A549 (cell line): ENCODE measurements at regions not wholly inside any gene's neighbourhood (a gene's known extent, or its start where the extent isn't known, plus 50 kb on each side); places are given as distances from the start of the nearest gene placed in this dataset.
A peak's percentile ranks its signal among the peaks of the same experiment; 100 is the strongest.

Experiments
- ATAC-seq, 2 experiments: fragments of 200-7000 bp in 1 of 2; fragments of >200 bp in 1 of 2; cut with Nextera tagmentation in 1 of 2; cut with Tn5 transposase in 1 of 2; 3 replicates each; pipeline versions ENCODE4 v1.8.0 to v1.9.1; 2018 to 2020; ENCODE audit warnings: mild to moderate bottlenecking in 1 of 2, moderate library complexity in 1 of 2
- CTCF ChIA-PET: fragments of 300-600 bp; sonication (Branson Sonifier 250); formaldehyde crosslinking; extraction: SDS; loops from one replicate; lab custom pipeline; 2021; ENCODE audit warnings: antibody characterized with exemption, inconsistent platforms; lab: Yijun Ruan, JAX
- POLR2A ChIA-PET: fragments of 350-600 bp; formaldehyde crosslinking; extraction: SDS; loops from one replicate; lab custom pipeline; 2021; ENCODE audit warnings: antibody characterized with exemption, inconsistent platforms; lab: Yijun Ruan, JAX
- DNase-seq, 2 experiments: peaks; one replicate each; pipeline versions ENCODE4 v3.0.0 to v3.0.0-alpha.2; 2011 to 2016; ENCODE audit warnings: low read depth in 1 of 2, low spot score in 1 of 2
- FAIRE-seq: peaks from 2 replicates; lab custom pipeline; 2011; peaks lifted over from hg19 to GRCh38; lab: Jason Lieb, UNC
- H3K27ac ChIP-seq, 2 experiments: fragments of >200 bp; sonication (Bioruptor Twin); formaldehyde crosslinking; 3 replicates each; pipeline ENCODE4 v1.5.1; 2016 to 2017
- H3K4me1 ChIP-seq: fragments of >200 bp; sonication (Bioruptor Twin); formaldehyde crosslinking; 3 replicates; pipeline ENCODE4 v1.6.1; 2016
- H3K4me2 ChIP-seq: fragments of >200 bp; sonication (Bioruptor Twin); formaldehyde crosslinking; 3 replicates; pipeline ENCODE4 v1.6.1; 2016
- H3K4me3 ChIP-seq: fragments of >200 bp; sonication (Bioruptor Twin); formaldehyde crosslinking; 3 replicates; pipeline ENCODE4 v1.5.1; 2016
- H3K9me3 ChIP-seq: fragments of >200 bp; sonication (Bioruptor Twin); formaldehyde crosslinking; 3 replicates; pipeline ENCODE4 v1.6.1; 2016
- BHLHE40 ChIP-seq: IDR thresholded peaks from 2 replicates; pipeline ENCODE4 v1.6.1; 2012; ENCODE audit warnings: low read depth, low read length, inconsistent platforms
- CBX2 ChIP-seq: fragments of 200-600 bp; sonication (generic); IDR thresholded peaks from 2 replicates; pipeline ENCODE4 v1.6.1; 2016; ENCODE audit warnings: low read depth, mild to moderate bottlenecking, borderline replicate concordance
- CHD2 ChIP-seq: fragments of 150-350 bp; IDR thresholded peaks from 2 replicates; pipeline ENCODE4 v1.6.1; 2014; ENCODE audit warnings: low read length; ENCODE audit not compliant: partially characterized antibody
- FOSB ChIP-seq: fragments of 250-450 bp; sonication (Bioruptor Pico); IDR thresholded peaks from 2 replicates; pipeline ENCODE4 v1.5.0; 2020; ENCODE audit warnings: mild to moderate bottlenecking, moderate library complexity
- FOSL2 ChIP-seq, 2 experiments: fragments of 450-650 bp in 1 of 2; fragments of >200 bp in 1 of 2; sonication (Bioruptor Twin) in 1 of 2; formaldehyde crosslinking; IDR thresholded peaks; 2 replicates each; pipeline versions ENCODE4 v1.5.0 to v1.6.1; 2016 to 2020; ENCODE audit warnings: mild to moderate bottlenecking in 1 of 2, moderate library complexity in 1 of 2
- FOXS1 ChIP-seq: fragments of 250-450 bp; sonication (Bioruptor Pico); IDR thresholded peaks from 2 replicates; pipeline ENCODE4 v1.5.0; 2020; ENCODE audit warnings: mild to moderate bottlenecking, moderate library complexity
- GATA3 ChIP-seq: IDR thresholded peaks from 2 replicates; pipeline ENCODE4 v1.6.1; 2012; ENCODE audit warnings: borderline replicate concordance
- HDAC2 ChIP-seq: fragments of 200-600 bp; sonication (generic); IDR thresholded peaks from 2 replicates; pipeline ENCODE4 v1.6.1; 2016
- JUN ChIP-seq, 2 experiments: fragments of >200 bp; sonication (Bioruptor Twin); formaldehyde crosslinking; IDR thresholded peaks; 2 replicates in 1 of 2; 3 replicates in 1 of 2; pipeline ENCODE4 v1.6.1; 2016 to 2017
- MAFK ChIP-seq: fragments of 450-650 bp; IDR thresholded peaks from 2 replicates; pipeline ENCODE4 v1.6.1; 2014; ENCODE audit not compliant: partially characterized antibody
- MYC ChIP-seq: IDR thresholded peaks from 2 replicates; pipeline ENCODE4 v1.6.1; 2012; ENCODE audit warnings: mild to moderate bottlenecking, inconsistent platforms, low read length, improper control_type of control experiment, borderline replicate concordance
- NR3C1 ChIP-seq: fragments of >200 bp; sonication (Bioruptor Twin); formaldehyde crosslinking; IDR thresholded peaks from 3 replicates; pipeline ENCODE4 v1.6.1; 2017
- POLR2A ChIP-seq: IDR thresholded peaks from 2 replicates; pipeline ENCODE4 v1.6.1; 2012; ENCODE audit warnings: mild to moderate bottlenecking, low read length
- POLR2AphosphoS2 ChIP-seq: conservative IDR thresholded peaks from 2 replicates; pipeline ENCODE4 v1.6.1; 2012; ENCODE audit warnings: low read length, improper control_type of control experiment, inconsistent platforms
- RAD21 ChIP-seq, 2 experiments: fragments of >200 bp in 1 of 2; sonication (Bioruptor Twin) in 1 of 2; formaldehyde crosslinking in 1 of 2; IDR thresholded peaks in 1 of 2; conservative IDR thresholded peaks in 1 of 2; 2 replicates in 1 of 2; 3 replicates in 1 of 2; pipeline ENCODE4 v1.6.1; 2012 to 2018; ENCODE audit warnings: inconsistent platforms in 1 of 2
- TFCP2L1 ChIP-seq: fragments of 250-450 bp; sonication (Bioruptor Pico); IDR thresholded peaks from 2 replicates; pipeline ENCODE4 v1.5.0; 2021; ENCODE audit warnings: mild to moderate bottlenecking
- ZNF302 ChIP-seq: fragments of 250-450 bp; sonication (Bioruptor Pico); IDR thresholded peaks from 2 replicates; pipeline ENCODE4 v1.9.0; 2021; ENCODE audit warnings: inconsistent platforms, mild to moderate bottlenecking, moderate library complexity
- ZSCAN20 ChIP-seq: fragments of 250-450 bp; sonication (Bioruptor Pico); IDR thresholded peaks from 2 replicates; pipeline ENCODE4 v1.8.0; 2022; ENCODE audit warnings: mild to moderate bottlenecking, moderate library complexity
- WGBS: methylation state at CpG from one replicate; pipeline ENCODE4 v1.1.6; 2017; ENCODE audit errors: missing lambda C conversion rate; 5-methylcytosine and 5-hydroxymethylcytosine counted together
- TF ChIP-seq, protein P1 (sequence below): fragments of 250-450 bp; sonication (Bioruptor Pico); IDR thresholded peaks from 2 replicates; pipeline ENCODE4 v1.5.0; 2020; ENCODE audit warnings: low read depth, mild to moderate bottlenecking, moderate library complexity
- TF ChIP-seq, protein P2 (sequence below): fragments of >200 bp; sonication (Bioruptor Twin); formaldehyde crosslinking; IDR thresholded peaks from 2 replicates; pipeline ENCODE4 v1.6.1; 2016
- TF ChIP-seq, protein P3 (sequence below): IDR thresholded peaks from 2 replicates; pipeline ENCODE4 v1.6.1; 2012
- TF ChIP-seq, protein P4 (sequence below): IDR thresholded peaks from 2 replicates; pipeline ENCODE4 v1.6.1; 2012; ENCODE audit warnings: low read depth, borderline replicate concordance
- TF ChIP-seq, protein P5 (sequence below): fragments of 200-600 bp; sonication (generic); IDR thresholded peaks from 2 replicates; pipeline ENCODE4 v1.6.1; 2016; ENCODE audit warnings: antibody characterized with exemption, mild to moderate bottlenecking, moderate library complexity
- TF ChIP-seq, protein P6 (sequence below): IDR thresholded peaks from 2 replicates; pipeline ENCODE4 v1.6.1; 2012

DNA sequence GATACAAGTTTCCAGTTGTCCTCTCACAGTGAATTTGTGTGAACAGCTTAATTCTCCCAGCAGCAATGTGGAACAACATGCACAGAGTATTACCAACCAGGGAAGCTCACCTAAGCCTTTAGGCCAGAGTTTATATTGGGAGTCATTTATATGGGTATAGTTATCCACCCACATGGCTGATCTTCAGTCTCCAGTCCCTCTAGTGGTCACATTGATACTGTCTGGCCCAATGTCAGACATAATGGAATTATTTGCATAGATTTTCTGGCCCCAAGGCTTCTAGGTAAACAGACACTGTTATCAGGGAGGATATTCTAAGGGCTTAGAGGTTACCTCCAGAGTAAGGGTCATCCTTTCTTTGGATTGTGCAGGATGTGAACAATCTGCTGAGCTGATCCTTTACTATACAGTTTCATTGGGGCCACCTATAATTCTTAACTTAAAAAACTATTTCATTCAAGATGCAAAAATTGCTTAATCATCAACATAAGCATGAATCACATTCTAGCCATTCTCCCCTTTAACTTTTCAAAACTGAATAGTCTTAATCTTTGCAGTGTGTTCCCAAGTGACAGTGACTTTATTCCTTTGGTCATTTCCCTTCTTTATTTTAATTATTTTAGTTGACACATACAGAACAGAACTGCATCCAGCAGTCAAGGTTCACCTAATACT, 210.9 kb downstream of the LTN1 start:
- H3K9me3 ChIP-seq = no peaks in the 10 kb centered on the region
- peak in 1 of 2 experiments; percentile 29 for DNase-seq
- no peak overlapping the region for H3K4me2 ChIP-seq
- TF ChIP-seq BHLHE40 (no peak), MAFK (peak; percentile 53), RAD21 (conservative IDR thresholded peaks at IDR 0.05 in 1 of 2, IDR thresholded peaks at IDR 0.05 in 1 of 2) (peak in 1 of 2 experiments; percentile 4; a peak in 1 of 5 replicates)
- TF ChIP-seq, all 56 proteins: peak for 2
- CTCF ChIA-PET = interaction anchor here (0.7 to 2.6 kb wide), 2 partner anchors 36 to 77 kb away, joined by 3 to 7 read pairs; no protein-coding TSS in a partner anchor
- no peaks in the 10 kb centered on the region for H3K4me1 ChIP-seq
- no peak overlapping the region for H3K27ac ChIP-seq
- no peak overlapping the region for H3K4me3 ChIP-seq
- ATAC-seq (peak; percentile 43 to 78; a peak in 3 of 6 replicates), FAIRE-seq (no peak)
- POLR2A ChIA-PET = no interaction called here

DNA sequence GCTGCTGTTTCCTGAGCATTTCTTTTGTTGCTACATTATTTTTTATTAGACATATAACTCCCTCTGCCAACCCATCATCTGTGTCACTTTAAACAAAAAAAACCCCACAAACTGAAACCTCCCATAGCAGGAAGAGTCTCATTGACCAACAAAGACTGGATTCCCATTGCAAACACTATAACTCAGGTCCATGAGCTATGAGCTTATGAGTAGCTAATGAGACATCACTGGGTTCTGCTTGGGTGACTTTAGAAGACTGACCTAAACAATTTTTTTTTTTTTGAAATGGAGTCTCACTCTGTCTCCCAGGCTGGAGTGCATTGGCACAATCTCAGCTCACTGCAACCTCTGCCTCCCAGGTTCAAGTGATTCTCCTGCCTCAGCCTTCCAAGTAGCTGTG, 212.8 kb downstream of the LTN1 start:
- ATAC-seq (no peak), DNase-seq (no peak), FAIRE-seq (no peak)
- no peak overlapping the region for H3K4me3 ChIP-seq
- H3K27ac ChIP-seq = no peak overlapping the region
- H3K9me3 ChIP-seq = no peaks in the 10 kb centered on the region
- CTCF ChIA-PET = no interaction called here
- H3K4me1 ChIP-seq = no peaks in the 10 kb centered on the region
- H3K4me2 ChIP-seq = no peak overlapping the region
- POLR2A ChIA-PET = no interaction called here
- TF ChIP-seq, protein P1, sequence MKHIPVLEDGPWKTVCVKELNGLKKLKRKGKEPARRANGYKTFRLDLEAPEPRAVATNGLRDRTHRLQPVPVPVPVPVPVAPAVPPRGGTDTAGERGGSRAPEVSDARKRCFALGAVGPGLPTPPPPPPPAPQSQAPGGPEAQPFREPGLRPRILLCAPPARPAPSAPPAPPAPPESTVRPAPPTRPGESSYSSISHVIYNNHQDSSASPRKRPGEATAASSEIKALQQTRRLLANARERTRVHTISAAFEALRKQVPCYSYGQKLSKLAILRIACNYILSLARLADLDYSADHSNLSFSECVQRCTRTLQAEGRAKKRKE = no peak
- TF ChIP-seq TFCP2L1 (CRISPR knock-in tag) (no peak), MYC (no peak), JUN (IDR thresholded peaks at IDR 0.05) (no peak), POLR2AphosphoS2 (no peak), NR3C1 (no peak), ZNF302 (CRISPR knock-in tag) (no peak), FOSB (CRISPR knock-in tag) (no peak), CBX2 (no peak), CHD2 (no peak)
- TF ChIP-seq, protein P2, sequence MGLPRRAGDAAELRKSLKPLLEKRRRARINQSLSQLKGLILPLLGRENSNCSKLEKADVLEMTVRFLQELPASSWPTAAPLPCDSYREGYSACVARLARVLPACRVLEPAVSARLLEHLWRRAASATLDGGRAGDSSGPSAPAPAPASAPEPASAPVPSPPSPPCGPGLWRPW = no peak
- TF ChIP-seq, protein P3, sequence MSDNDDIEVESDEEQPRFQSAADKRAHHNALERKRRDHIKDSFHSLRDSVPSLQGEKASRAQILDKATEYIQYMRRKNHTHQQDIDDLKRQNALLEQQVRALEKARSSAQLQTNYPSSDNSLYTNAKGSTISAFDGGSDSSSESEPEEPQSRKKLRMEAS = no peak

DNA sequence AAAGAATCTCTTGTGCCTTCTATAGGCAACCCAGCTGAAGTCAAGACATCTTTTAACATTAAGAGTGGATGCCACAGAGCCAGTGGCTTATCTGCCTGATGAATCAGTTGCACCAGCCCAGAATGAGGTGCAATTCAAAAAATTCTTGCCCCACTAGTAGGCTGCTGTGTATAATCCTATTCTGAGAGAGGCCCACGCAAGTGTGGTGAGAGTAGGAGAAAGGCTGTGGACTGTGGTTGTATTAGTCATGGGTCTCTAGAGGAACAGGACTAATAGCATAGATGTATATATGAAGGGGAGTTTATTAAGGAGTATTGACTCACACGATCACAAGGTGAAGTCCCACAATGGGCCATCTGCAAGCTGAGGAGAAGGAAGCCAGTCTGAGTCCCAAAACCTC, 216.4 kb downstream of the LTN1 start:
- H3K4me2 ChIP-seq = no peak overlapping the region
- 8% methylated on average over 2 of the region's 2 CpGs for WGBS
- no peak for DNase-seq
- no peaks in the 10 kb centered on the region for H3K9me3 ChIP-seq
- ChIA-PET POLR2A (no interaction called here), CTCF (interaction anchor here (0.6 kb wide), 1 partner anchor 696 kb away, joined by 3 read pairs; no protein-coding TSS in a partner anchor)
- H3K4me3 ChIP-seq = no peak overlapping the region
- no peak for FAIRE-seq
- ATAC-seq = no peak
- peaks cover 2% of the 10 kb centered on the region; the same call in 1 of the 3 replicates for H3K4me1 ChIP-seq
- no peak overlapping the region for H3K27ac ChIP-seq
- no peak for TF ChIP-seq FOSL2 (IDR thresholded peaks at IDR 0.05)
- no peak for TF ChIP-seq FOSL2 (CRISPR knock-in tag; IDR thresholded peaks at IDR 0.05)
- TF ChIP-seq, protein P4, sequence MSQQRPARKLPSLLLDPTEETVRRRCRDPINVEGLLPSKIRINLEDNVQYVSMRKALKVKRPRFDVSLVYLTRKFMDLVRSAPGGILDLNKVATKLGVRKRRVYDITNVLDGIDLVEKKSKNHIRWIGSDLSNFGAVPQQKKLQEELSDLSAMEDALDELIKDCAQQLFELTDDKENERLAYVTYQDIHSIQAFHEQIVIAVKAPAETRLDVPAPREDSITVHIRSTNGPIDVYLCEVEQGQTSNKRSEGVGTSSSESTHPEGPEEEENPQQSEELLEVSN = no peak
- TF ChIP-seq JUN (IDR thresholded peaks at IDR 0.05) = no peak
- TF ChIP-seq FOXS1 = no peak
- TF ChIP-seq HDAC2 = no peak
- TF ChIP-seq POLR2A = no peak
- TF ChIP-seq, protein P5, sequence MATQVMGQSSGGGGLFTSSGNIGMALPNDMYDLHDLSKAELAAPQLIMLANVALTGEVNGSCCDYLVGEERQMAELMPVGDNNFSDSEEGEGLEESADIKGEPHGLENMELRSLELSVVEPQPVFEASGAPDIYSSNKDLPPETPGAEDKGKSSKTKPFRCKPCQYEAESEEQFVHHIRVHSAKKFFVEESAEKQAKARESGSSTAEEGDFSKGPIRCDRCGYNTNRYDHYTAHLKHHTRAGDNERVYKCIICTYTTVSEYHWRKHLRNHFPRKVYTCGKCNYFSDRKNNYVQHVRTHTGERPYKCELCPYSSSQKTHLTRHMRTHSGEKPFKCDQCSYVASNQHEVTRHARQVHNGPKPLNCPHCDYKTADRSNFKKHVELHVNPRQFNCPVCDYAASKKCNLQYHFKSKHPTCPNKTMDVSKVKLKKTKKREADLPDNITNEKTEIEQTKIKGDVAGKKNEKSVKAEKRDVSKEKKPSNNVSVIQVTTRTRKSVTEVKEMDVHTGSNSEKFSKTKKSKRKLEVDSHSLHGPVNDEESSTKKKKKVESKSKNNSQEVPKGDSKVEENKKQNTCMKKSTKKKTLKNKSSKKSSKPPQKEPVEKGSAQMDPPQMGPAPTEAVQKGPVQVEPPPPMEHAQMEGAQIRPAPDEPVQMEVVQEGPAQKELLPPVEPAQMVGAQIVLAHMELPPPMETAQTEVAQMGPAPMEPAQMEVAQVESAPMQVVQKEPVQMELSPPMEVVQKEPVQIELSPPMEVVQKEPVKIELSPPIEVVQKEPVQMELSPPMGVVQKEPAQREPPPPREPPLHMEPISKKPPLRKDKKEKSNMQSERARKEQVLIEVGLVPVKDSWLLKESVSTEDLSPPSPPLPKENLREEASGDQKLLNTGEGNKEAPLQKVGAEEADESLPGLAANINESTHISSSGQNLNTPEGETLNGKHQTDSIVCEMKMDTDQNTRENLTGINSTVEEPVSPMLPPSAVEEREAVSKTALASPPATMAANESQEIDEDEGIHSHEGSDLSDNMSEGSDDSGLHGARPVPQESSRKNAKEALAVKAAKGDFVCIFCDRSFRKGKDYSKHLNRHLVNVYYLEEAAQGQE = no peak
- no peak for TF ChIP-seq GATA3
- TF ChIP-seq, protein P6, sequence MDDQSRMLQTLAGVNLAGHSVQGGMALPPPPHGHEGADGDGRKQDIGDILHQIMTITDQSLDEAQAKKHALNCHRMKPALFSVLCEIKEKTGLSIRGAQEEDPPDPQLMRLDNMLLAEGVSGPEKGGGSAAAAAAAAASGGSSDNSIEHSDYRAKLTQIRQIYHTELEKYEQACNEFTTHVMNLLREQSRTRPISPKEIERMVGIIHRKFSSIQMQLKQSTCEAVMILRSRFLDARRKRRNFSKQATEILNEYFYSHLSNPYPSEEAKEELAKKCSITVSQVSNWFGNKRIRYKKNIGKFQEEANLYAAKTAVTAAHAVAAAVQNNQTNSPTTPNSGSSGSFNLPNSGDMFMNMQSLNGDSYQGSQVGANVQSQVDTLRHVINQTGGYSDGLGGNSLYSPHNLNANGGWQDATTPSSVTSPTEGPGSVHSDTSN = no peak
- no peak for TF ChIP-seq ZSCAN20 (CRISPR knock-in tag)
